CD4-positive, alpha-beta T cell (primary cell): ENCODE measurements at regions not wholly inside any gene's neighbourhood (a gene's known extent, or its start where the extent isn't known, plus 50 kb on each side); places are given as distances from the start of the nearest gene placed in this dataset.

Experiments
- ATAC-seq: fragments of 200-7000 bp; cut with Tn5 transposase; one replicate; pipeline ENCODE4 v1.10.0; 2022; ENCODE audit warnings: mild to moderate bottlenecking; ENCODE audit not compliant: poor library complexity
- CTCF ChIA-PET: fragments of 350-600 bp; sonication (Branson Sonifier 250); formaldehyde crosslinking; loops from one replicate; lab custom pipeline; 2021; ENCODE audit warnings: antibody characterized with exemption, inconsistent platforms; lab: Charles Lee
- POLR2A ChIA-PET: fragments of 350-600 bp; sonication (Branson Sonifier 250); formaldehyde crosslinking; loops from one replicate; lab custom pipeline; 2021; ENCODE audit warnings: antibody characterized with exemption, inconsistent platforms; lab: Charles Lee
- DNase-seq, 14 experiments: peaks; one replicate each; pipeline ENCODE4 v3.0.0-alpha.2; 2013 to 2020; ENCODE audit warnings: mixed read lengths in 2 of 14
- H3K27ac ChIP-seq, 2 donors: one replicate each; pipeline versions ENCODE4 v1.5.1 to v1.7.0; 2013; ENCODE audit warnings: low read length in 2 of 2, low read depth in 1 of 2, mild to moderate bottlenecking in 1 of 2
- H3K27me3 ChIP-seq, 2 experiments: 1 replicate in 1 of 2; 2 replicates in 1 of 2; pipeline versions ENCODE4 v1.6.1 to v1.7.0; 2013; ENCODE audit warnings: low read length in 2 of 2, control low read depth in 1 of 2, mild to moderate bottlenecking in 1 of 2, moderate library complexity in 1 of 2; ENCODE audit not compliant: insufficient read depth in 2 of 2, control insufficient read depth in 1 of 2
- H3K36me3 ChIP-seq: one replicate; pipeline ENCODE4 v1.6.1; 2013; ENCODE audit warnings: low read length, control low read depth; ENCODE audit not compliant: insufficient read depth
- H3K4me1 ChIP-seq: one replicate; pipeline ENCODE4 v1.6.1; 2013; ENCODE audit warnings: low read length, control low read depth; ENCODE audit not compliant: insufficient read depth
- H3K4me3 ChIP-seq: one replicate; pipeline ENCODE4 v1.5.1; 2013; ENCODE audit warnings: mild to moderate bottlenecking, low read length, moderate library complexity
- H3K9me3 ChIP-seq, 2 experiments: 1 replicate in 1 of 2; 2 replicates in 1 of 2; pipeline versions ENCODE4 v1.6.1 to v1.7.0; 2013; ENCODE audit warnings: low read length in 2 of 2, mild to moderate bottlenecking in 2 of 2, control low read depth in 1 of 2, moderate library complexity in 1 of 2; ENCODE audit not compliant: control insufficient read depth in 1 of 2, insufficient read depth in 1 of 2
- H3K27ac Mint-ChIP-seq: one replicate; pipeline ENCODE4 v1.8.0; 2020; ENCODE audit warnings: mixed read lengths
- H3K27me3 Mint-ChIP-seq: one replicate; pipeline ENCODE4 v1.8.0; 2021; ENCODE audit warnings: mixed read lengths
- H3K36me3 Mint-ChIP-seq: one replicate; pipeline ENCODE4 v1.8.0; 2021; ENCODE audit warnings: low read depth, mixed read lengths
- H3K4me1 Mint-ChIP-seq: one replicate; pipeline ENCODE4 v1.8.0; 2021; ENCODE audit warnings: low read depth, mixed read lengths
- H3K4me3 Mint-ChIP-seq: one replicate; pipeline ENCODE4 v1.8.0; 2020; ENCODE audit warnings: mild to moderate bottlenecking, mixed read lengths
- H3K9me3 Mint-ChIP-seq: one replicate; pipeline ENCODE4 v1.8.0; 2020; ENCODE audit warnings: mixed read lengths
- CTCF ChIP-seq: fragments of 200-600 bp; IDR thresholded peaks from one replicate; pipeline ENCODE4 v1.8.0; 2022; ENCODE audit warnings: antibody characterized with exemption, mild to moderate bottlenecking
- intact Hi-C, 2 experiments: fragments of 100-400 bp; cut with DNase I in 1 of 2; cut with micrococcal nuclease in 1 of 2; formaldehyde crosslinking; loops; one replicate each; pipeline versions ENCODE4 v1.15.1 to v1.9.0; 2023 to 2025; cut with DNase I, micrococcal nuclease

DNA sequence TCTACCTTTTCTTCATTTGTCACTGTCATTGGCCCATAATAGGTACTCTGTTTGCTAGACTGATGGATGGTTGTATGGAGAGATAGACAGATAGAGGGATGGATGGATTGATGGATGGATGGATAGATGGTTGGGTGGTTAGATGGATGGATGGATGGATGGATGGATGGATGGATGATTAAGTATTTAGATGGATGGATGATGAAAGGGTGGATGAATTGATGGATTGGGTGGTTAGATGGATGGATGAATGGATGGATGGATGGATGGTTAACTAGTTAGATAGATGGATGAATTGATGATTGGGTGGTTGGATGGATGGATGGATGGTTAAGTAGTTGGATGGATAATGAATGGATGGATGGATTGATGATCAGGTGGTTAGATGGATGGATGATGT lies 334.7 kb upstream of the AUTS2 start:
- H3K4me3 ChIP-seq, result no peak overlapping the region
- DNase-seq (no peak), ATAC-seq (no peak)
- Mint-ChIP-seq H3K4me3 (no peak overlapping the region), H3K9me3 (no peaks in the 10 kb centered on the region), H3K36me3 (no peaks in the 10 kb centered on the region), H3K27ac (no peak overlapping the region), H3K27me3 (no peaks in the 10 kb centered on the region), H3K4me1 (no peaks in the 10 kb centered on the region)
- peaks cover 0 to 5% of the 10 kb centered on the region in 2 experiments for H3K9me3 ChIP-seq
- no peak for TF ChIP-seq CTCF
- ChIA-PET POLR2A (no interaction called here), CTCF (no interaction called here)
- H3K4me1 ChIP-seq, result no peaks in the 10 kb centered on the region
- no peak overlapping the region for H3K27ac ChIP-seq
- H3K36me3 ChIP-seq, result no peaks in the 10 kb centered on the region
- intact Hi-C loops, result no loop called here
- H3K27me3 ChIP-seq, result no peaks in the 10 kb centered on the region

DNA sequence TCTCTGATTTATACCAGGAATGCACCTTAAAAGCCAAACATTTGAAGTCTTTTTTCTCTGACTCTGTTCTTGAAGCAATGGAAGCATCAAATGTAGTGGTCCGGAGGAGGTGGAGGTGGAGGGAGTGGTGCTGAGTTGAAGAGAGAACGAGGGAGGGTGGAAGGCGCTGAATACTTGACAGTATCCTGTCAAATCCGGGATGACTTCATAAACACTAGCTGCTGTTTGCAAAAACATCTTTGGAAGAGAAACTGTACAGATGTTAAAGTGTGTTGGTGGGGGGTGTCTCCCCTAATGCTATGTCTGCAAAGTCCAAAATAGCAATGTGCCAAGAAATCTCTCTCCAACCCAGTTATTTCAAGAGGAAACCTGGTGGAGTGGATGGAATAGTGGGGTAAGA lies 328.5 kb upstream of the AUTS2 start:
- no peaks in the 10 kb centered on the region for H3K4me1 Mint-ChIP-seq
- H3K4me3 ChIP-seq, result no peak overlapping the region
- no peaks in the 10 kb centered on the region for H3K27me3 Mint-ChIP-seq
- H3K27ac ChIP-seq, result no peak overlapping the region
- CTCF ChIA-PET, result no interaction called here
- H3K9me3 ChIP-seq, result no peaks in the 10 kb centered on the region
- no peaks in the 10 kb centered on the region for H3K9me3 Mint-ChIP-seq
- no peak overlapping the region for H3K27ac Mint-ChIP-seq
- intact Hi-C loops, result no loop called here
- H3K4me1 ChIP-seq, result no peaks in the 10 kb centered on the region
- no peaks in the 10 kb centered on the region for H3K36me3 ChIP-seq
- H3K4me3 Mint-ChIP-seq, result no peak overlapping the region
- TF ChIP-seq CTCF, result no peak
- POLR2A ChIA-PET, result no interaction called here
- no peaks in the 10 kb centered on the region for H3K27me3 ChIP-seq
- ATAC-seq (no peak), DNase-seq (no peak)
- no peaks in the 10 kb centered on the region for H3K36me3 Mint-ChIP-seq

GRCh38 chr7:69272101-69272500 lies 326.2 kb upstream of the AUTS2 start:
- Histone ChIP-seq H3K4me1 (no peaks in the 10 kb centered on the region), H3K27ac (no peak overlapping the region), H3K9me3 (peaks cover 0 to 5% of the 10 kb centered on the region in 2 experiments), H3K4me3 (no peak overlapping the region), H3K27me3 (no peaks in the 10 kb centered on the region), H3K36me3 (no peaks in the 10 kb centered on the region)
- H3K36me3 Mint-ChIP-seq, result no peaks in the 10 kb centered on the region
- DNase-seq (no peak), ATAC-seq (no peak)
- no peaks in the 10 kb centered on the region for H3K9me3 Mint-ChIP-seq
- H3K4me1 Mint-ChIP-seq, result no peaks in the 10 kb centered on the region
- ChIA-PET POLR2A (no interaction called here), CTCF (no interaction called here)
- H3K27ac Mint-ChIP-seq, result no peak overlapping the region
- TF ChIP-seq CTCF, result no peak
- no peaks in the 10 kb centered on the region for H3K27me3 Mint-ChIP-seq
- H3K4me3 Mint-ChIP-seq, result no peak overlapping the region
- intact Hi-C loops, result no loop called here
